ACHN (cell line): ENCODE measurements at regions not wholly inside any gene's neighbourhood (a gene's known extent, or its start where the extent isn't known, plus 50 kb on each side); places are given as distances from the start of the nearest gene placed in this dataset.
"Not testable (repeated sequence)": the region's sequence is repeated elsewhere in the genome, so short reads cannot be mapped to it uniquely, and the experiment has no call there.

ENCODE experiments used
- DNase-seq: peaks from one replicate; pipeline ENCODE4 v3.0.0-alpha.2; 2015
- in situ Hi-C: cut with HindIII; loops from 2 replicates; pipeline ENCODE4 v1.10.0; 2017; ENCODE audit warnings: low sequenced_read_pairs, low pct_ligation_motif_present, low pct_unique_long_range_greater_than_20kb

DNA sequence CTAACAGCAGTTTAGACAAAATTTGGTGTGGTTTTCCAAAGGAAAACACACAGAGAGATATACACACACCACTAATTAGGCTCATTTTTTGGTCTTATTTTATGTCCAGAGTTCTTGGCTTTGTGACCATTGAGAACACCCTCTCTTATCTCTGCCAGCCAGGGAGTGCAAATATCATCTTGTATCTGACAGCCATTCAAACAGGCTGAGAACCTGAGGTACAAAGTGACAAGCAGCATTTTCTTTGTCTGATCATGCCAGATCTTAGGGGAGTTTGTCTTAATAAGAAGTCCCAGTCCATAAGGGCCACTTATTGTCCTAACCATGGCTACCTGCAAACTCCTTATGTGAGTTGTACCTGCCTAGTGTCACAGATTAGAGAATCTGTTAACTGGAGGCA is 1165.2 kb downstream of the BRINP3 start:
- in situ Hi-C loops, result no loop called here
- no peak for DNase-seq

DNA sequence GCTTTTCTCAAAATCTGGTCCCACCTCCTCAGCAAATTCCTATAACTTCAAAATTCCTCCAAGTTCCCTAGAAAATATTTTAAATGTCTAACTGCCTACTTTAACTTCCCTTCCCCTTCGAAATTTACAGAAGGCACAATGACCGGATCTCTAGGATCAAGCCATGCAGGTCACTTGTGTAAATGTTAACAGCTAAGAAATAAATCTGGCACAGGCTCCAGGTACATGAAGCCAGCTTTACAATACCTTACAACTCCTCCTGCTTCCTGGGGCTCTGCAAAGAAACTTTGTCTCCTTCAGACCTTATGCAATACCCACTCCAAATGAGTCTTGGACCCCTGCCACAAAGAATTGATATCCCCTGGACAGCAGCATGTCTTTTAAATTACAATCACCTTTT is 1164.2 kb downstream of the BRINP3 start:
- DNase-seq, result no peak
- in situ Hi-C loops, result no loop called here

- no peak for DNase-seq
- in situ Hi-C loops, result no loop called here
These were observed 1162.4 kb downstream of the BRINP3 start for GRCh38 chr1:189315035-189315901.

DNA sequence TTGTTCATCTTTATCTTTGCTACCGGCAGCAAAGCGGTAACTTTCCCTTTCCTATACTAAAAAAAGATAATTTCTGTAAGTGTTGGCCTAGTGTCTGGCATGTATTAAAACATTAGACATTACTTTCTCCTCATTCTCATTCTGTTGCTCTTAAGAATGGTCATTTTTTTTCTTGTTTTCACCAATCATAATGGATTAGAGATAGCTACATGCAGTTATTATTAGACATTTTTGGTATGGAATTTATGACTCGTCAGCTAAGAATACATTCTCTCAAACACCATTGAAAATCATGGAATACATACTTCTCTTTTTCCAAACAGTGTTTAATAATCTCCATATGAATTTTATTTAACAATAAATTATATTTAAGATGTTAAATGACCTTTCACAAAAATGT is 1154.6 kb downstream of the BRINP3 start:
- no peak for DNase-seq
- in situ Hi-C loops, result no loop called here

GRCh38 chr1:189331071-189331470 is 1146.6 kb downstream of the BRINP3 start:
- DNase-seq, in situ Hi-C loops: not testable (repeated sequence)

DNA sequence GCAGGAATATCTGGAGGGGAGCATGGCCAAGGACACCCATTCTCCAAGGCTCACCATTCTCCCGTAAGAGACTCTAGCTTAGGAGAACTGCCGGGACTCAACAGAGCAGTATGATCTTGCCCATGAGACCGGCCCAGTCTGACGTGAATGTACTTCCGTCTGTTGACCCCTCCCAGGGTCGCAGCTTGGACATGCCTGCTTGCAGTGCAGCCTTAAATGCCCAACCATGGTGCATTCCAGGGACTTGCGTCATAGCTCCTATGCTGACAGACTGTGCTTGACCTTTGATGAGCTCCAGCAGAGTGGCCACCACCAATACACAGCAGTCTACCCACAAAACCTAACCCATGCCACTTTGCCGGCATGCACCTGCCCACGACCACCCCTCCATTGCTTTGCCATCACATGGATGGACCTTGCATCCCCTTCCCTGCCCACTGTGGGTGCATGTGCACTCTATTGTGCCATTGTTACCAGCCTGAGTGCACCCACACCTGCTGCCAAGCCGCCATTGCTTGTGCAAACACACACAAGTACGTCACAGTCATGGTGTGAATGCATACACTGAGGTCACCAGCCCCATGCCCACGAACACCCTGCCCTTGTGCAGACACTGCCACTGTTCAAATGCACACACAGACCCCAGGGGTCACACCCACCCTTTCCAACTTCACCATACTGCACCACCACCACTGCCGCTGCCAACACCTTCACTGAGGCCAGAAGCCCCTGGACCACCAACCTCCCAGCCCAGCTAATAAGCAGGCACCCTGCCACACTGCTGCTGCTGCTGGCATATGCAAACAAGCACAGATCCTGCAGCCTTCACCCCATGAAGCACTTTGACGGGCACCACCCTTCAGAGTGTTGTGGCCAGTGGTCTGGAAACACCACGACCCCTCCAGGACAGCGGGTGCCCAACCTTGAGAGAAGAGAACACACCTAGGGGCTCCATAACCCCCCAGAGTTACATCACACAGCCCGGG is 1141.3 kb downstream of the BRINP3 start:
- in situ Hi-C loops, result no loop called here
- no peak for DNase-seq

DNA sequence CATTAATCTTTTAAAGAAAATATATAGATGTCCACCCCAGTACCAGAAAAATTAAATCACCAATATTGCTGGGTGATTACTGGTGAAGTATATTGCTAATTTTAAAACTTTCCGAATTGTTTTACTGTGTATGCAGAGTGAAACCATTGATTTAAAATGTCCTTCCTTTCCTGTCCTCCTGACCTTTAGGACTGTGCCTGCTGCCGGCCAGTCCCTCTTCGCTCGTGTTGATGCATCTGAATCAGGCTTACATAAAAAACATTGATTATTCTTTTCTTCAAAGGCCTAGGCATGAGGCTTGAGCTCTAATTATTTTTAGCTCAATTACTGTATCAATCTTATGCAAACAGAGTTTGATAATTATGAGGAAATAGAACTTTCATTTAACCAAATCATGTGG is 1128.1 kb downstream of the BRINP3 start:
- in situ Hi-C loops, result no loop called here
- DNase-seq, result no peak

DNA sequence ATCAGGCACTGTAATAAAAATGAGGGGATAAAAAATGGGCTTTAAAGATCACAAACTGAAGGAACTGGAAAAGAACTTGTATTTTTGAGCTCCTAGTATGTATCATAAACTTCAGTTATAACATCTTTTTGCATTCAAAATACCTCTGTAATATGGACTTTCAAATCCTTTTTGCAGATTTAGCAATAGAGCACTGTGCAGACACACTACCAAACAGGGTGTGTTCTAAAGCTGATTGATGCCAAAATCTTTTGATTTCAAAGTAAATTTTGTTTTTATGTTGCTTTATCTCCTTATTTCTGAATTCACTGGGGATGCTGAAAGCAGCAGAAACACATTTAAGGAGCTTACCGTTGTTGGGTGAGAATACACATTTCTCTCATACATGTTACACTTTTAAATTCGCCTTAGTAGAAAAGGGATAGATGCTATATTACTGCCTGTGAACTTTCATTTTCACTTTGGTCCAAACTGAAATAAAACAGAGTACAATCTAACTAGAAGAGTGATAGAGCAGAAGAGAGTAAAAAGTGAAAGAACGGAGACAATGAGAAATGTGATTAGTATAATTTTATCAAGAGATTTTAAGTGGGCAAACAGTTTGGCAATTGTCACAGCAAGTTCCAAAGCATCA is 1126.6 kb downstream of the BRINP3 start:
- in situ Hi-C loops, result no loop called here
- no peak for DNase-seq

- in situ Hi-C loops, result no loop called here
- DNase-seq, result no peak
These were observed 1125.7 kb downstream of the BRINP3 start for GRCh38 chr1:189351960-189352359.

DNA sequence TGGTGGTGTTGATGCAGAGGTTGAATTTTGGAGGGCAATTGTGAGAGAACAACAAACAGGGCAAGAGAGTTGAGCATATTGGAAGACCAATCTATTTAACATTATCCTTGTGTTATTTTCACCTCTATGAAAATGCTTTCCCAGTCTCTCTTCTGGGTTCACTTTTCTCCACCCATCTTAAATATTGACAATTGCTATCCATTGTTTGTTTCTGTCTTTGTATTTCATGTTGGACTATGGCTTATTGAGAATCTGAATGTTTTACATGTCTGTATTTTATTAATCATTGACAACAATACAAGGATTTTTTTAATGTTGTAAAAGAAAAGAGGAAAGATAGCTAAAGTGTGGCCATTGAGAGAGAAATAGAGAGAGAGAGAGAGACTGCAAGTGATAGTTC is 1121.5 kb downstream of the BRINP3 start:
- in situ Hi-C loops, result no loop called here

DNA sequence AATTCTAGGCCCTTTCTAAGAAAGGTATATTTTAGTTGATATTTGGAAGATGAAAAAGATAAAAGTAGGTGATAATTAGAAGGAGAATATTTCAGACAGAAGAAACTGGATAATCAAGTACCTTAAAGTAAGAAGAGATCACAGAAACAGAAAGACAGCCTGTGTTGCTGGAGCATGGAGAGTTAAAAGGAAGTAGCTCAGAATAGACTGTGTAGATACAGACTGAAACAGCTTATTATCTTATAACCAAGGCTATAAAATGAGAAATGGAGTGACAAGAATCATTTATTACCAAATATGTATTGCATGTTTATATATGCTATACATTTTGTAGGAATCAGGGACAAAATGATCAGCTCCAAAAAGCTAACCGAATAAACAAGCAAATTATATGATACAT is 1120.3 kb downstream of the BRINP3 start:
- DNase-seq, result no peak
- in situ Hi-C loops, result no loop called here

More for the DNA sequence above, 1121.5 kb downstream of the BRINP3 start:
- no peak for DNase-seq

GRCh38 chr1:189369612-189370011 is 1108.1 kb downstream of the BRINP3 start:
- DNase-seq, result no peak
- in situ Hi-C loops, result no loop called here

DNA sequence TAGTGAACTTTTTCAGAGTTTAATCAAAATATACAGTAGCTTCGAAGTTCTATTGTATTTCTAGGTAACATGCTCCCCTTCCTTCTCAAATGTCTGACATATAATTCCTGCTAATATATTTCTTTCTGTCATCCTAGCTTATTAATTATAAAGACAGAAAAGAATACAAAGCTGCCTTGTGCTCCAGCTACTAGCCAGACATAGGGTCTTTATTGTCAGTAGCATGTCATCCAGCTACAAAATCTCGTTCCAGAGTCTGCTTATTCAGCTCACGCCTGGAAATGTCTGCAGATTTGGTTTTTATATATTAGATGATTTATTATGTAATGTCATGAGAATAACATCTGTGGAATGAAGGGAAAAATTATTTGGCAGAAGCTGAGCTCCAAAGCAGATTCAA is 1102.8 kb downstream of the BRINP3 start:
- no peak for DNase-seq
- in situ Hi-C loops, result no loop called here

- in situ Hi-C loops, result no loop called here
These were observed 1072.2 kb downstream of the BRINP3 start for GRCh38 chr1:189405419-189405818.

DNA sequence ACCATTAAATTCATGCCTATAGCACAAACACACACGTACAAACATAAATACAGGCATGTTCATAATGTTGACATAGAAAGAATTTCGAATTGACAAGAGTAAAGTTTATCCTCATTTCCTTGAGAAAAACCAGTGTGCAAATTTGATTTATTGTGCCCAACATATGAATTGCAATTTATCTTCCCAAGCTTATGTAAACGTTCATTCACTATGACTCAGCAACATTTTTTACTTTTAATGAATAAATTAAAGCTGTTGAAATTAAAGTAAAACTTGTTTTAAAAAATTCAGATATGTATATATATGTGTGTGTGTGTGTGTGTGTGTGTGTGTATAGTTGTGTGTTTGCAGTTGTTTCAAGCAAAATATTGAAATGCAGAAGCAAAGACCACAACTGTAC is 1067.9 kb downstream of the BRINP3 start:
- DNase-seq, result no peak
- in situ Hi-C loops, result no loop called here

More at GRCh38 chr1:189405419-189405818, 1072.2 kb downstream of the BRINP3 start:
- DNase-seq, result no peak

GRCh38 chr1:189424746-189425331 is 1052.8 kb downstream of the BRINP3 start:
- in situ Hi-C loops, result no loop called here
- no peak for DNase-seq

- in situ Hi-C loops, result no loop called here
- DNase-seq, result peak; percentile 69
These were observed 1048.1 kb downstream of the BRINP3 start for GRCh38 chr1:189429610-189430009.

DNA sequence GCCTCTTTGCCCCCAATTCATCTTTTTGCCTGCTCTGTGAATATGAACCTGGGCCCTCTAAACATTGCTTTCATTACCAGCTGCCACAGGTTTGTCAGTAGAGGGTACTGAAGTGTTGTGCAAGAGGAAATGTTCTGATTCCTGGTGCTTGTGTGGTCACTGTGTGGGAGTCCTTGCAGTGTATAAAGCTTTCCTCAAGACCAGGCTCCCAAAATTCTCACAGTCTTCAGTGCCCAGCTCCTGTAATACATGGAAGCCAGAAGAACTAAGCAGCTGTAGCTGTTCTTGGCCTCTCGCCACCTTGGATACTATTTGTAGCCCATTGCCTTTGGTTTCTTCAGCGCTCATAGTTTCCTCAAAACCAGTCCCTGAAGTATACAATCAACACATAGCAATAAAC is 1046.2 kb downstream of the BRINP3 start:
- DNase-seq, result no peak
- in situ Hi-C loops, result no loop called here

DNA sequence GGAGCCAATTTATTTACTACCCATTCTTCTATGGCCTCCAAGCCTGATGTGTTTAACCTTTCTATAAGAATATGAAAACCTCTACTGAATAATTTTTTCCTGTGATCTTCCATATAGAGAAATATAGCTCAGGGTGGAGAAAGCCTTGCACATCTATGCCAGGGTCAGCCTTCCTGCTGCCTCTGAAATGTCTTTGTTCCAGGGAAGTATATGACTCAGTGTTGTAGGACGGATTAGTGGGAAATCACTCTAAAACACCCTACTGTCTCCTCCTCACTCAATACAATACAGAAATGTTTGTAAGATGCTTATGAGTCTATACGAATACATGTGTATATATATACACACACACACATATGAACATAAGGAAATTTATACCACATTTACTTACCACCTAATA is 1044.9 kb downstream of the BRINP3 start:
- no peak for DNase-seq
- in situ Hi-C loops, result no loop called here
